ENCODE measurements at regions not wholly inside any gene's neighbourhood (a gene's known extent, or its start where the extent isn't known, plus 50 kb on each side); places are given as distances from the start of the nearest gene placed in this dataset.

GRCh38 chr6:14626556-14626955 lies 509.0 kb downstream of the CD83 start:
- Histone ChIP-seq H3K27me3 (no peaks in the 10 kb centered on the region), H3K4me1 (peaks cover 0 to 11% of the 10 kb centered on the region in 2 donors), H3K4me3 (no peak overlapping the region), H3K9me3 (no peaks in the 10 kb centered on the region), H3K27ac (no peak overlapping the region), H3K36me3 (no peaks in the 10 kb centered on the region)
- no peak for DNase-seq (ENCODE audit: low spot score)
- TF ChIP-seq CTCF (IDR thresholded peaks at IDR 0.05): no peak

- no peaks in the 10 kb centered on the region for H3K27me3 ChIP-seq
- TF ChIP-seq CTCF (IDR thresholded peaks at IDR 0.05): no peak
- no peaks in the 10 kb centered on the region for H3K4me1 ChIP-seq
- no peaks in the 10 kb centered on the region for H3K36me3 ChIP-seq
- no peaks in the 10 kb centered on the region for H3K9me3 ChIP-seq
- H3K4me3 ChIP-seq: no peak overlapping the region
- no peak overlapping the region for H3K27ac ChIP-seq
- DNase-seq (ENCODE audit: low spot score): no peak
Observed at GRCh38 chr6:14630016-14630415, 512.4 kb downstream of the CD83 start.

- H3K36me3 ChIP-seq: no peaks in the 10 kb centered on the region
- TF ChIP-seq CTCF (IDR thresholded peaks at IDR 0.05): no peak
- no peak for DNase-seq (ENCODE audit: low spot score)
Observed at GRCh38 chr6:14633479-14633878, 515.9 kb downstream of the CD83 start.

GRCh38 chr6:14634072-14634471 lies 516.5 kb downstream of the CD83 start:
- Histone ChIP-seq H3K27ac (no peak overlapping the region), H3K27me3 (no peaks in the 10 kb centered on the region), H3K36me3 (no peaks in the 10 kb centered on the region), H3K4me3 (no peak overlapping the region), H3K9me3 (no peaks in the 10 kb centered on the region), H3K4me1 (peaks cover 0 to 8% of the 10 kb centered on the region in 2 donors)
- TF ChIP-seq CTCF (IDR thresholded peaks at IDR 0.05): no peak
- no peak for DNase-seq (ENCODE audit: low spot score)

More at GRCh38 chr6:14633479-14633878, 515.9 kb downstream of the CD83 start:
- Histone ChIP-seq H3K9me3 (no peaks in the 10 kb centered on the region), H3K27me3 (no peaks in the 10 kb centered on the region), H3K4me1 (peaks cover 0 to 2% of the 10 kb centered on the region in 2 donors), H3K27ac (no peak overlapping the region), H3K4me3 (no peak overlapping the region)

- no peak overlapping the region for H3K27ac ChIP-seq
- TF ChIP-seq CTCF (IDR thresholded peaks at IDR 0.05): no peak
- H3K27me3 ChIP-seq: no peaks in the 10 kb centered on the region
- no peaks in the 10 kb centered on the region for H3K36me3 ChIP-seq
- H3K4me1 ChIP-seq: peaks cover 0 to 19% of the 10 kb centered on the region in 2 donors
- H3K4me3 ChIP-seq: no peak overlapping the region
- no peak for DNase-seq (ENCODE audit: low spot score)
- H3K9me3 ChIP-seq: no peaks in the 10 kb centered on the region
Observed at GRCh38 chr6:14635195-14635594, 517.6 kb downstream of the CD83 start.

GRCh38 chr6:14635934-14636591 lies 518.5 kb downstream of the CD83 start:
- no peak for TF ChIP-seq CTCF (IDR thresholded peaks at IDR 0.05)
- no peaks in the 10 kb centered on the region for H3K36me3 ChIP-seq
- no peak for DNase-seq (ENCODE audit: low spot score)
- no peaks in the 10 kb centered on the region for H3K27me3 ChIP-seq
- no peaks in the 10 kb centered on the region for H3K9me3 ChIP-seq
- no peak overlapping the region for H3K27ac ChIP-seq
- peaks cover 0 to 27% of the 10 kb centered on the region in 2 donors for H3K4me1 ChIP-seq
- no peak overlapping the region for H3K4me3 ChIP-seq

Measured in right atrium auricular region (tissue), 2 donors.